ENCODE measurements at regions not wholly inside any gene's neighbourhood (a gene's known extent, or its start where the extent isn't known, plus 50 kb on each side); places are given as distances from the start of the nearest gene placed in this dataset.

DNA sequence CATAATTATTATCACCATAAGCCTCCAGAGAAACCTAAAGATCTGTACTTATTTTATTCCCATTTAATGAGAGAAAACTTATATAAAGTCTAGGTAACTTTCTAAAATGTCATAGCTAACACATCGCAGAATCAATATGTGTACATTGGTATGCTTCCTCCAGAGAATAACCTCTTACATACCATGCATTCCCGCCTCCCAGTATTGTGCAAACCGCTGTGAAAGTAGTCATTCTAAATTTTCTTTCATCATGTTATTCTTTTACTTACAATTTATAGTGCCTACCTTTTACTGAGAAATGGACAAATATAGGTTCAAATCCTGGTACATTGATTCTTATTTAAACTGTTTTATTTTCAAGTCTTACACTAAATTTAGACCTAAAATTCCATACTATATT is 463.4 kb downstream of the LRFN5 start:
- TF ChIP-seq MZF1 (tag by site-specific recombination; IDR thresholded peaks at IDR 0.05; ENCODE audit: borderline replicate concordance) (no peak), CTCF (tag by site-specific recombination; IDR thresholded peaks at IDR 0.05) (no peak), ZBTB8A (tag by site-specific recombination; IDR thresholded peaks at IDR 0.05) (no peak), ATF2 (tag by site-specific recombination; IDR thresholded peaks at IDR 0.05; ENCODE audit: low read depth) (no peak), ZNF335 (tag by site-specific recombination; conservative IDR thresholded peaks at IDR 0.05) (no peak), TRIM28 (IDR thresholded peaks at IDR 0.05; ENCODE audit: borderline replicate concordance, low read length) (no peak), SP2 (tag by site-specific recombination; IDR thresholded peaks at IDR 0.05) (no peak), ZNF24 (tag by site-specific recombination; IDR thresholded peaks at IDR 0.05) (no peak), TCF7L2 (IDR thresholded peaks at IDR 0.05; ENCODE audit: borderline replicate concordance, low read depth, low read length) (no peak), ZFP41 (tag by site-specific recombination; IDR thresholded peaks at IDR 0.05; ENCODE audit: borderline replicate concordance) (no peak), ZNF549 (tag by site-specific recombination; IDR thresholded peaks at IDR 0.05) (no peak), KLF10 (tag by site-specific recombination; IDR thresholded peaks at IDR 0.05) (no peak)
- TF ChIP-seq, protein P1, sequence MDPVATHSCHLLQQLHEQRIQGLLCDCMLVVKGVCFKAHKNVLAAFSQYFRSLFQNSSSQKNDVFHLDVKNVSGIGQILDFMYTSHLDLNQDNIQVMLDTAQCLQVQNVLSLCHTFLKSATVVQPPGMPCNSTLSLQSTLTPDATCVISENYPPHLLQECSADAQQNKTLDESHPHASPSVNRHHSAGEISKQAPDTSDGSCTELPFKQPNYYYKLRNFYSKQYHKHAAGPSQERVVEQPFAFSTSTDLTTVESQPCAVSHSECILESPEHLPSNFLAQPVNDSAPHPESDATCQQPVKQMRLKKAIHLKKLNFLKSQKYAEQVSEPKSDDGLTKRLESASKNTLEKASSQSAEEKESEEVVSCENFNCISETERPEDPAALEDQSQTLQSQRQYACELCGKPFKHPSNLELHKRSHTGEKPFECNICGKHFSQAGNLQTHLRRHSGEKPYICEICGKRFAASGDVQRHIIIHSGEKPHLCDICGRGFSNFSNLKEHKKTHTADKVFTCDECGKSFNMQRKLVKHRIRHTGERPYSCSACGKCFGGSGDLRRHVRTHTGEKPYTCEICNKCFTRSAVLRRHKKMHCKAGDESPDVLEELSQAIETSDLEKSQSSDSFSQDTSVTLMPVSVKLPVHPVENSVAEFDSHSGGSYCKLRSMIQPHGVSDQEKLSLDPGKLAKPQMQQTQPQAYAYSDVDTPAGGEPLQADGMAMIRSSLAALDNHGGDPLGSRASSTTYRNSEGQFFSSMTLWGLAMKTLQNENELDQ (tag by site-specific recombination; IDR thresholded peaks at IDR 0.05; ENCODE audit: low read depth): no peak

All from HEK293 (cell line).